ENCODE measurements at regions not wholly inside any gene's neighbourhood (a gene's known extent, or its start where the extent isn't known, plus 50 kb on each side); places are given as distances from the start of the nearest gene placed in this dataset.
A peak's percentile ranks its signal among the peaks of the same experiment; 100 is the strongest.

- Histone ChIP-seq H3K36me3 (ENCODE audit: control insufficient read depth in 4 of 4, insufficient read depth in 4 of 4, low read length in 4 of 4) (no peaks in the 10 kb centered on the region), H3K27me3 (ENCODE audit: control insufficient read depth in 3 of 3, insufficient read depth in 3 of 3, low read length in 2 of 3) (no peaks in the 10 kb centered on the region), H3K9ac (ENCODE audit: insufficient read depth in 1 of 2, low read length in 2 of 2) (no peak overlapping the region), H3K4me3 (no peak overlapping the region), H3K27ac (ENCODE audit: low read depth in 1 of 2, low read length in 1 of 2) (no peak overlapping the region), H3K9me3 (ENCODE audit: control insufficient read depth in 4 of 4, insufficient read depth in 3 of 4, low read length in 3 of 4) (no peaks in the 10 kb centered on the region), H3K4me1 (ENCODE audit: control insufficient read depth in 5 of 5, insufficient read depth in 5 of 5, low read length in 5 of 5) (peaks cover 0 to 45% (median 14%) of the 10 kb centered on the region in 5 donors)
- no peak for TF ChIP-seq CTCF (IDR thresholded peaks at IDR 0.05; ENCODE audit: control extremely low read depth, extremely low read depth)
- WGBS, 2 donors, result 93 to 97% methylated on average over 2 of the region's 2 CpGs
- DNase-seq (no peak), ATAC-seq (ENCODE audit: insufficient read depth, low FRiP score) (no peak)
These were observed 315.3 kb upstream of the ZNF608 start for GRCh38 chr5:125061726-125062125.

GRCh38 chr5:125064621-125065438 lies 318.4 kb upstream of the ZNF608 start:
- no peak for TF ChIP-seq CTCF (IDR thresholded peaks at IDR 0.05; ENCODE audit: control extremely low read depth, extremely low read depth)
- Histone ChIP-seq H3K27ac (ENCODE audit: low read depth in 1 of 2, low read length in 1 of 2) (no peak overlapping the region), H3K4me3 (no peak overlapping the region), H3K9me3 (ENCODE audit: control insufficient read depth in 4 of 4, insufficient read depth in 3 of 4, low read length in 3 of 4) (no peaks in the 10 kb centered on the region), H3K27me3 (ENCODE audit: control insufficient read depth in 3 of 3, insufficient read depth in 3 of 3, low read length in 2 of 3) (no peaks in the 10 kb centered on the region), H3K9ac (ENCODE audit: insufficient read depth in 1 of 2, low read length in 2 of 2) (no peak overlapping the region), H3K4me1 (ENCODE audit: control insufficient read depth in 5 of 5, insufficient read depth in 5 of 5, low read length in 5 of 5) (peaks cover 0 to 19% (median 7%) of the 10 kb centered on the region in 5 donors), H3K36me3 (ENCODE audit: control insufficient read depth in 4 of 4, insufficient read depth in 4 of 4, low read length in 4 of 4) (no peaks in the 10 kb centered on the region)
- no peak for DNase-seq
- ATAC-seq (ENCODE audit: insufficient read depth, low FRiP score), result no peak
- WGBS, 2 donors, result 90 to 91% methylated on average over 8 of the region's 8 CpGs

- peak in 2 of 3 donors; percentile 54 to 68 for DNase-seq
- no peak overlapping the region for H3K4me3 ChIP-seq
- no peak for ATAC-seq (ENCODE audit: insufficient read depth, low FRiP score)
- peaks cover 0 to 19% (median 7%) of the 10 kb centered on the region in 5 donors for H3K4me1 ChIP-seq (ENCODE audit: control insufficient read depth in 5 of 5, insufficient read depth in 5 of 5, low read length in 5 of 5)
- H3K27ac ChIP-seq (ENCODE audit: low read depth in 1 of 2, low read length in 1 of 2), result no peak overlapping the region
- H3K9me3 ChIP-seq (ENCODE audit: control insufficient read depth in 4 of 4, insufficient read depth in 3 of 4, low read length in 3 of 4), result no peaks in the 10 kb centered on the region
- no peak overlapping the region for H3K9ac ChIP-seq (ENCODE audit: insufficient read depth in 1 of 2, low read length in 2 of 2)
- H3K27me3 ChIP-seq (ENCODE audit: control insufficient read depth in 3 of 3, insufficient read depth in 3 of 3, low read length in 2 of 3), result no peaks in the 10 kb centered on the region
- no peaks in the 10 kb centered on the region for H3K36me3 ChIP-seq (ENCODE audit: control insufficient read depth in 4 of 4, insufficient read depth in 4 of 4, low read length in 4 of 4)
- WGBS, 2 donors, result 50 to 51% methylated on average over 2 of the region's 2 CpGs
- no peak for TF ChIP-seq CTCF (IDR thresholded peaks at IDR 0.05; ENCODE audit: control extremely low read depth, extremely low read depth)
These were observed 319.3 kb upstream of the ZNF608 start for GRCh38 chr5:125065741-125066140.

Measured in lung (tissue), 11 donors.